HepG2 (cell line): ENCODE measurements at regions not wholly inside any gene's neighbourhood (a gene's known extent, or its start where the extent isn't known, plus 50 kb on each side); places are given as distances from the start of the nearest gene placed in this dataset.

Source experiments
- ATF1 ChIP-seq: IDR thresholded peaks from 2 replicates; pipeline ENCODE4 v1.6.1; 2016; ENCODE audit warnings: mild to moderate bottlenecking, control low read depth
- FOXJ3 ChIP-seq: sonication (generic); formaldehyde crosslinking; IDR thresholded peaks from 2 replicates; pipeline ENCODE4 v1.4.0; 2020; ENCODE audit warnings: missing genetic modification reagents, mild to moderate bottlenecking, borderline replicate concordance
- GTF2F1 ChIP-seq: fragments of 150-350 bp; IDR thresholded peaks from 2 replicates; pipeline ENCODE4 v1.6.1; 2014; ENCODE audit warnings: low read length
- KLF13 ChIP-seq: sonication (generic); formaldehyde crosslinking; IDR thresholded peaks from 2 replicates; pipeline ENCODE4 v1.4.0; 2020; ENCODE audit warnings: mild to moderate bottlenecking, missing genetic modification reagents
- MAFK ChIP-seq, 2 experiments: IDR thresholded peaks in 1 of 2; conservative IDR thresholded peaks in 1 of 2; 2 replicates each; pipeline ENCODE4 v1.6.1; 2011; ENCODE audit warnings: improper control_type of control experiment in 2 of 2, low read length in 2 of 2
- MIXL1 ChIP-seq: IDR thresholded peaks from 2 replicates; pipeline ENCODE4 v1.6.1; 2016
- NCOR1 ChIP-seq: fragments of 200-600 bp; sonication (generic); IDR thresholded peaks from 2 replicates; pipeline ENCODE4 v1.7.0; 2017; ENCODE audit warnings: antibody characterized with exemption, low read length, borderline replicate concordance
- PHF8 ChIP-seq: sonication (generic); formaldehyde crosslinking; IDR thresholded peaks from 2 replicates; pipeline ENCODE4 v1.5.0; 2020; ENCODE audit warnings: missing genetic modification reagents
- RBM39 ChIP-seq: fragments of 200-400 bp; formaldehyde crosslinking; IDR thresholded peaks from one replicate; pipeline ENCODE4 v1.6.1; 2018; ENCODE audit warnings: antibody characterized with exemption, mild to moderate bottlenecking, low read depth, low read length; ENCODE audit not compliant: poor library complexity, severe bottlenecking
- RXRB ChIP-seq: IDR thresholded peaks from 2 replicates; pipeline ENCODE4 v1.6.1; 2016; ENCODE audit warnings: borderline replicate concordance, missing genetic modification reagents, missing compliant biosample characterization
- SMAD3 ChIP-seq: sonication (generic); formaldehyde crosslinking; IDR thresholded peaks from 2 replicates; pipeline ENCODE4 v1.4.0; 2020; ENCODE audit warnings: missing genetic modification reagents
- SOX6 ChIP-seq, 2 experiments: fragments of 450-650 bp in 1 of 2; sonication (generic) in 1 of 2; formaldehyde crosslinking in 1 of 2; IDR thresholded peaks; 2 replicates each; pipeline versions ENCODE4 v1.4.0 to v1.6.1; 2017 to 2020; ENCODE audit warnings: antibody characterized with exemption in 1 of 2, mild to moderate bottlenecking in 1 of 2, missing genetic modification reagents in 1 of 2
- SP2 ChIP-seq: sonication (generic); formaldehyde crosslinking; IDR thresholded peaks from 2 replicates; pipeline ENCODE4 v1.5.1; 2020; ENCODE audit warnings: mild to moderate bottlenecking, missing genetic modification reagents
- TFDP2 ChIP-seq: sonication (generic); formaldehyde crosslinking; IDR thresholded peaks from 2 replicates; pipeline ENCODE4 v1.4.0; 2020; ENCODE audit warnings: missing genetic modification reagents
- THAP11 ChIP-seq: IDR thresholded peaks from 2 replicates; pipeline ENCODE4 v1.6.1; 2016; ENCODE audit warnings: missing biosample characterization, missing genetic modification reagents
- ZBTB3 ChIP-seq: sonication (generic); formaldehyde crosslinking; IDR thresholded peaks from 2 replicates; pipeline ENCODE4 v1.4.0; 2020; ENCODE audit warnings: low read depth, mild to moderate bottlenecking, moderate library complexity, missing genetic modification reagents, borderline replicate concordance
- ZNF326 ChIP-seq: sonication (generic); formaldehyde crosslinking; IDR thresholded peaks from 2 replicates; pipeline ENCODE4 v1.4.0; 2020; ENCODE audit warnings: missing genetic modification reagents, borderline replicate concordance
- TF ChIP-seq, protein P1 (sequence below): sonication (generic); formaldehyde crosslinking; IDR thresholded peaks from 2 replicates; pipeline ENCODE4 v1.4.0; 2020; ENCODE audit warnings: missing genetic modification reagents, borderline replicate concordance
- TF ChIP-seq, protein P2 (sequence below): IDR thresholded peaks from 2 replicates; pipeline ENCODE4 v1.6.1; 2016; ENCODE audit warnings: missing compliant biosample characterization, missing genetic modification reagents, borderline replicate concordance
- TF ChIP-seq, protein P3 (sequence below): IDR thresholded peaks from 2 replicates; pipeline ENCODE4 v1.6.1; 2016; ENCODE audit warnings: missing genetic modification reagents, missing compliant biosample characterization
- TF ChIP-seq, protein P4 (sequence below): IDR thresholded peaks from 2 replicates; pipeline ENCODE4 v1.6.1; 2012; ENCODE audit warnings: low read depth, low read length, improper control_type of control experiment
- TF ChIP-seq, protein P5 (sequence below): fragments of 450-650 bp; IDR thresholded peaks from 2 replicates; pipeline ENCODE4 v1.6.1; 2016

DNA sequence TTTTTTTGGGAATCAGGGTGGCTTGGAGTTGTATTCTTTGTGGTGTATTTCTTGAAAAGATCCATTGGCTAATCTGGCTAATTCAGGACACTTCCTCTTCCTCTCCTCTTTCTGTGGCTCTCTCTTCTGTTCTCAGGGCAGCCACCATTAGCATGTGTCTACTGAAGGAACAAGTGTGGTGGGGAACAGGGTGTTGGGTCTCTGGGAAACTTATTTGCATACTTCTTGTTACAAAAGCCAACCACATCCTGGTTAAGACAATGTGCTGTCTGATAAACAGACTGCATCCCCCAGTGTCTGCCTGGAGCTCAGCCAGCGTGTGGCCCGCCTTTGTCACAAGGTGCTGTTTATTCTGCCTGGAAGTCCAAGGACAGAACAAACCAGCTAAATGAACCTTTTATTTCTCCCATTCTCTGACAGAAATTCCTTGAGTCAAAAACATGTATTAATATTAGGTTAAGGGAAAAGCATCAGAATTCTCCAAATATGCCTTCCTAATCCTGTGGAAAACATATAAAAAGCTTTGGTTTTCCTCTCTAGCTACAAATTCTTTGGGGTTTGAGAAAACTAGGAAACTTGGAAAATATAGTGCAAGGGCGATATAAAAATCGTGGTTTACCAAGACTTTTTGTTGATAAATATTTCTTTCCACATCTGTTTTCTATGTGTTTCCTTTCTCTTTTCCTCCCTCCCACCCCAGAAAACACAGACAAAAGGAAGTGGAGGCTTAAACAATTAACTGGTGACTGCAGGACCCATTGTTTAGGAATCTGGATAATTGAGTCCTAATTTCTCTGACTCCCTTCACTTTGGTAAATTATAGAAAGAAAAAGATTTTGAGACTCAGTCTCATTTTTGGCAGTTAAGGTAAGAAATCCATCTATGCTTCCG is 203.6 kb downstream of the SPRY1 start (continued):
- TF ChIP-seq SP2 (no peak), TFDP2 (CRISPR knock-in tag) (peak; percentile 61; the same call in 1 of the 2 replicates), ZBTB3 (CRISPR knock-in tag) (no peak), THAP11 (CRISPR knock-in tag) (peak; percentile 47; the same call in 1 of the 2 replicates), SMAD3 (peak; percentile 88), MAFK (conservative IDR thresholded peaks at IDR 0.05 in 1 of 2, IDR thresholded peaks at IDR 0.05 in 1 of 2; ENCODE audit: low read length in 2 of 2) (no peak), ZNF326 (no peak), RBM39 (no peak), PHF8 (0 out of 2 replicates have a peak, but pooled peaks have one; percentile 25), SOX6 (IDR thresholded peaks at IDR 0.05) (no peak), SOX6 (CRISPR knock-in tag; IDR thresholded peaks at IDR 0.05) (peak; percentile 99), KLF13 (CRISPR knock-in tag) (no peak), MIXL1 (CRISPR knock-in tag) (peak; percentile 83), FOXJ3 (CRISPR knock-in tag) (peak; percentile 89), ATF1 (CRISPR knock-in tag) (peak; percentile 48; the same call in 1 of the 2 replicates), NCOR1 (peak; percentile 94), GTF2F1 (no peak), RXRB (CRISPR knock-in tag) (peak; percentile 97)
- TF ChIP-seq, protein P1, sequence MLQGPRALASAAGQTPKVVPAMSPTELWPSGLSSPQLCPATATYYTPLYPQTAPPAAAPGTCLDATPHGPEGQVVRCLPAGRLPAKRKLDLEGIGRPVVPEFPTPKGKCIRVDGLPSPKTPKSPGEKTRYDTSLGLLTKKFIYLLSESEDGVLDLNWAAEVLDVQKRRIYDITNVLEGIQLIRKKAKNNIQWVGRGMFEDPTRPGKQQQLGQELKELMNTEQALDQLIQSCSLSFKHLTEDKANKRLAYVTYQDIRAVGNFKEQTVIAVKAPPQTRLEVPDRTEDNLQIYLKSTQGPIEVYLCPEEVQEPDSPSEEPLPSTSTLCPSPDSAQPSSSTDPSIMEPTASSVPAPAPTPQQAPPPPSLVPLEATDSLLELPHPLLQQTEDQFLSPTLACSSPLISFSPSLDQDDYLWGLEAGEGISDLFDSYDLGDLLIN (CRISPR knock-in tag), result no peak
- TF ChIP-seq, protein P2, sequence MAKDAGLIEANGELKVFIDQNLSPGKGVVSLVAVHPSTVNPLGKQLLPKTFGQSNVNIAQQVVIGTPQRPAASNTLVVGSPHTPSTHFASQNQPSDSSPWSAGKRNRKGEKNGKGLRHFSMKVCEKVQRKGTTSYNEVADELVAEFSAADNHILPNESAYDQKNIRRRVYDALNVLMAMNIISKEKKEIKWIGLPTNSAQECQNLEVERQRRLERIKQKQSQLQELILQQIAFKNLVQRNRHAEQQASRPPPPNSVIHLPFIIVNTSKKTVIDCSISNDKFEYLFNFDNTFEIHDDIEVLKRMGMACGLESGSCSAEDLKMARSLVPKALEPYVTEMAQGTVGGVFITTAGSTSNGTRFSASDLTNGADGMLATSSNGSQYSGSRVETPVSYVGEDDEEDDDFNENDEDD, result peak; percentile 16; the same call in 1 of the 2 replicates
- TF ChIP-seq, protein P3, sequence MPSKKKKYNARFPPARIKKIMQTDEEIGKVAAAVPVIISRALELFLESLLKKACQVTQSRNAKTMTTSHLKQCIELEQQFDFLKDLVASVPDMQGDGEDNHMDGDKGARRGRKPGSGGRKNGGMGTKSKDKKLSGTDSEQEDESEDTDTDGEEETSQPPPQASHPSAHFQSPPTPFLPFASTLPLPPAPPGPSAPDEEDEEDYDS, result peak; percentile 57; the same call in 1 of the 2 replicates
- TF ChIP-seq, protein P4, sequence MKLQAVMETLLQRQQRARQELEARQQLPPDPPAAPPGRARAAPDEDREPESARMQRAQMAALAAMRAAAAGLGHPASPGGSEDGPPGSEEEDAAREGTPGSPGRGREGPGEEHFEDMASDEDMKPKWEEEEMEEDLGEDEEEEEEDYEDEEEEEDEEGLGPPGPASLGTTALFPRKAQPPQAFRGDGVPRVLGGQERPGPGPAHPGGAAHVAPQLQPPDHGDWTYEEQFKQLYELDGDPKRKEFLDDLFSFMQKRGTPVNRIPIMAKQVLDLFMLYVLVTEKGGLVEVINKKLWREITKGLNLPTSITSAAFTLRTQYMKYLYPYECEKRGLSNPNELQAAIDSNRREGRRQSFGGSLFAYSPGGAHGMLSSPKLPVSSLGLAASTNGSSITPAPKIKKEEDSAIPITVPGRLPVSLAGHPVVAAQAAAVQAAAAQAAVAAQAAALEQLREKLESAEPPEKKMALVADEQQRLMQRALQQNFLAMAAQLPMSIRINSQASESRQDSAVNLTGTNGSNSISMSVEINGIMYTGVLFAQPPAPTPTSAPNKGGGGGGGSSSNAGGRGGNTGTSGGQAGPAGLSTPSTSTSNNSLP, result peak; percentile 71
- TF ChIP-seq, protein P5, sequence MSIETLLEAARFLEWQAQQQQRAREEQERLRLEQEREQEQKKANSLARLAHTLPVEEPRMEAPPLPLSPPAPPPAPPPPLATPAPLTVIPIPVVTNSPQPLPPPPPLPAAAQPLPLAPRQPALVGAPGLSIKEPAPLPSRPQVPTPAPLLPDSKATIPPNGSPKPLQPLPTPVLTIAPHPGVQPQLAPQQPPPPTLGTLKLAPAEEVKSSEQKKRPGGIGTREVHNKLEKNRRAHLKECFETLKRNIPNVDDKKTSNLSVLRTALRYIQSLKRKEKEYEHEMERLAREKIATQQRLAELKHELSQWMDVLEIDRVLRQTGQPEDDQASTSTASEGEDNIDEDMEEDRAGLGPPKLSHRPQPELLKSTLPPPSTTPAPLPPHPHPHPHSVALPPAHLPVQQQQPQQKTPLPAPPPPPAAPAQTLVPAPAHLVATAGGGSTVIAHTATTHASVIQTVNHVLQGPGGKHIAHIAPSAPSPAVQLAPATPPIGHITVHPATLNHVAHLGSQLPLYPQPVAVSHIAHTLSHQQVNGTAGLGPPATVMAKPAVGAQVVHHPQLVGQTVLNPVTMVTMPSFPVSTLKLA, result peak; percentile 54; the same call in 1 of the 2 replicates
